GM19468 (cell line): ENCODE measurements at regions not wholly inside any gene's neighbourhood (a gene's known extent, or its start where the extent isn't known, plus 50 kb on each side); places are given as distances from the start of the nearest gene placed in this dataset.

Experiments used
- ATAC-seq: cut with Tn5 transposase; IDR thresholded peaks from one replicate; pipeline ENCODE4 v1.9.1; 2021; ENCODE audit warnings: mild to moderate bottlenecking, moderate library complexity, moderate number of reproducible peaks; ENCODE audit not compliant: unreplicated experiment; ENCODE audit errors: extremely low read depth

- no peak for ATAC-seq
These were observed 125.8 kb upstream of the AJAP1 start for GRCh38 chr1:4528590-4528989.

- no peak for ATAC-seq
These were observed 124.8 kb upstream of the AJAP1 start for GRCh38 chr1:4529446-4530165.

- ATAC-seq, result no peak
These were observed 124.1 kb upstream of the AJAP1 start for GRCh38 chr1:4530166-4530785.

- ATAC-seq, result no peak
These were observed 122.6 kb upstream of the AJAP1 start for GRCh38 chr1:4531842-4532241.

- ATAC-seq, result no peak
These were observed 121.8 kb upstream of the AJAP1 start for GRCh38 chr1:4532656-4533055.

- ATAC-seq, result no peak
These were observed 107.5 kb upstream of the AJAP1 start for GRCh38 chr1:4546911-4547310.

GRCh38 chr1:4549930-4550329 lies 104.5 kb upstream of the AJAP1 start:
- no peak for ATAC-seq

- no peak for ATAC-seq
These were observed 103.5 kb upstream of the AJAP1 start for GRCh38 chr1:4550941-4551340.

- no peak for ATAC-seq
These were observed 102.7 kb upstream of the AJAP1 start for GRCh38 chr1:4551706-4552105.

- no peak for ATAC-seq
These were observed 100.6 kb upstream of the AJAP1 start for GRCh38 chr1:4553761-4554160.

GRCh38 chr1:4554271-4554865 lies 100.0 kb upstream of the AJAP1 start:
- no peak for ATAC-seq

- no peak for ATAC-seq
These were observed 96.5 kb upstream of the AJAP1 start for GRCh38 chr1:4557949-4558348.

GRCh38 chr1:4561205-4561604 lies 93.2 kb upstream of the AJAP1 start:
- no peak for ATAC-seq

- no peak for ATAC-seq
These were observed 92.1 kb upstream of the AJAP1 start for GRCh38 chr1:4562321-4562720.

- no peak for ATAC-seq
These were observed 90.8 kb upstream of the AJAP1 start for GRCh38 chr1:4563586-4563985.

- no peak for ATAC-seq
These were observed 90.4 kb upstream of the AJAP1 start for GRCh38 chr1:4564051-4564450.

GRCh38 chr1:4565166-4565565 lies 89.2 kb upstream of the AJAP1 start:
- no peak for ATAC-seq

GRCh38 chr1:4565801-4566449 lies 88.5 kb upstream of the AJAP1 start:
- no peak for ATAC-seq

- ATAC-seq, result no peak
These were observed 83.1 kb upstream of the AJAP1 start for GRCh38 chr1:4571263-4571662.

GRCh38 chr1:4573526-4573925 lies 80.9 kb upstream of the AJAP1 start:
- no peak for ATAC-seq

- ATAC-seq, result no peak
These were observed 72.6 kb upstream of the AJAP1 start for GRCh38 chr1:4581807-4582206.
